Neural cell (in vitro differentiated cells): ENCODE measurements at regions not wholly inside any gene's neighbourhood (a gene's known extent, or its start where the extent isn't known, plus 50 kb on each side); places are given as distances from the start of the nearest gene placed in this dataset.

ENCODE experiments used
- H2AFZ ChIP-seq: fragments of 200-600, 300-800 bp; sonication (generic), shearing (Covaris generic); 2 replicates; pipeline ENCODE4 v1.6.0; 2014; ENCODE audit warnings: low read depth, mild to moderate bottlenecking, antibody characterized with exemption, low read length, moderate library complexity
- H3F3A ChIP-seq: fragments of 200-600 bp; shearing (Covaris generic); 2 replicates; pipeline ENCODE4 v1.6.1; 2016; ENCODE audit warnings: mild to moderate bottlenecking, moderate library complexity, mixed read lengths, antibody characterized with exemption, low read length; ENCODE audit not compliant: insufficient read depth, poor library complexity, severe bottlenecking
- H3K27ac ChIP-seq: fragments of 200-600, 300-800 bp; sonication (generic), shearing (Covaris generic); 2 replicates; pipeline ENCODE4 v1.5.1; 2014; ENCODE audit warnings: mild to moderate bottlenecking, low read length, moderate library complexity
- H3K27me3 ChIP-seq: fragments of 300-800, 200-600 bp; sonication (generic), shearing (Covaris generic); 2 replicates; pipeline ENCODE4 v1.6.0; 2014; ENCODE audit warnings: mild to moderate bottlenecking, low read depth, low read length, moderate library complexity; ENCODE audit not compliant: insufficient read depth
- H3K36me3 ChIP-seq: fragments of 300-800, 200-600 bp; sonication (generic), shearing (Covaris generic); 2 replicates; pipeline ENCODE4 v1.5.1; 2014; ENCODE audit warnings: mild to moderate bottlenecking, antibody characterized with exemption, low read length, moderate library complexity; ENCODE audit not compliant: insufficient read depth
- H3K4me2 ChIP-seq: fragments of 300-800, 200-600 bp; sonication (generic), shearing (Covaris generic); 2 replicates; pipeline ENCODE4 v1.6.0; 2014; ENCODE audit warnings: mild to moderate bottlenecking, low read length
- H3K4me3 ChIP-seq: fragments of 300-800, 200-600 bp; sonication (generic), shearing (Covaris generic); 2 replicates; pipeline ENCODE4 v1.5.1; 2014; ENCODE audit warnings: mild to moderate bottlenecking, low read length, moderate library complexity
- H3K79me2 ChIP-seq: fragments of 200-600 bp; shearing (Covaris generic); replicated peaks from 2 replicates; pipeline ENCODE4 v1.6.0; 2014; ENCODE audit warnings: mild to moderate bottlenecking, low read length, moderate library complexity; ENCODE audit not compliant: insufficient read depth
- H3K9ac ChIP-seq: fragments of 300-800, 200-600 bp; sonication (generic), shearing (Covaris generic); 2 replicates; pipeline ENCODE4 v1.6.1; 2016; ENCODE audit warnings: mild to moderate bottlenecking, low read length, mixed read lengths
- H3K9me2 ChIP-seq: fragments of 200-600 bp; shearing (Covaris generic); 2 replicates; pipeline ENCODE4 v1.6.1; 2016; ENCODE audit warnings: mild to moderate bottlenecking, low read length, mixed read lengths; ENCODE audit not compliant: insufficient read depth
- H3K9me3 ChIP-seq: fragments of 200-600, 300-800 bp; sonication (generic), shearing (Covaris generic); 2 replicates; pipeline ENCODE4 v1.6.1; 2016; ENCODE audit warnings: mild to moderate bottlenecking, mixed run types, low read length, moderate library complexity, mixed read lengths
- H4K20me1 ChIP-seq: fragments of 200-600 bp; shearing (Covaris generic); 2 replicates; pipeline ENCODE4 v1.6.1; 2016; ENCODE audit warnings: mild to moderate bottlenecking, mixed run types; ENCODE audit not compliant: insufficient read depth
- EP300 ChIP-seq: fragments of 450-650 bp; conservative IDR thresholded peaks from 2 replicates; pipeline ENCODE4 v1.6.1; 2014; ENCODE audit warnings: antibody characterized with exemption, mild to moderate bottlenecking, moderate library complexity; ENCODE audit not compliant: poor library complexity, severe bottlenecking
- EZH2 ChIP-seq: fragments of 200-600, 300-800 bp; shearing (Covaris generic), sonication (generic); IDR thresholded peaks from 2 replicates; pipeline ENCODE4 v1.6.1; 2014; ENCODE audit warnings: antibody characterized with exemption, low read length, borderline replicate concordance, mild to moderate bottlenecking; ENCODE audit not compliant: insufficient read depth, poor library complexity, severe bottlenecking
- MXI1 ChIP-seq: fragments of 450-650 bp; conservative IDR thresholded peaks from 2 replicates; pipeline ENCODE4 v1.6.1; 2014; ENCODE audit warnings: antibody characterized with exemption, mild to moderate bottlenecking; ENCODE audit not compliant: poor library complexity, severe bottlenecking
- POLR2AphosphoS5 ChIP-seq: IDR thresholded peaks from 2 replicates; pipeline ENCODE4 v1.6.1; 2012
- RAD21 ChIP-seq: fragments of 450-650 bp; conservative IDR thresholded peaks from 2 replicates; pipeline ENCODE4 v1.6.1; 2014; ENCODE audit warnings: antibody characterized with exemption, mild to moderate bottlenecking, moderate library complexity
- SMC3 ChIP-seq: fragments of 450-650 bp; conservative IDR thresholded peaks from 2 replicates; pipeline ENCODE4 v1.6.1; 2014; ENCODE audit warnings: antibody characterized with exemption, mild to moderate bottlenecking, moderate library complexity; ENCODE audit not compliant: poor library complexity
- TAF1 ChIP-seq: IDR thresholded peaks from 2 replicates; pipeline ENCODE4 v1.6.1; 2012; ENCODE audit warnings: low read depth
- TF ChIP-seq, protein P1 (sequence below): IDR thresholded peaks from 2 replicates; pipeline ENCODE4 v1.6.1; 2012; ENCODE audit warnings: borderline replicate concordance
- TF ChIP-seq, protein P2 (sequence below): fragments of 450-650 bp; IDR thresholded peaks from 2 replicates; pipeline ENCODE4 v1.5.1; 2014; ENCODE audit warnings: antibody characterized with exemption, mild to moderate bottlenecking, moderate library complexity; ENCODE audit not compliant: poor library complexity, severe bottlenecking

DNA sequence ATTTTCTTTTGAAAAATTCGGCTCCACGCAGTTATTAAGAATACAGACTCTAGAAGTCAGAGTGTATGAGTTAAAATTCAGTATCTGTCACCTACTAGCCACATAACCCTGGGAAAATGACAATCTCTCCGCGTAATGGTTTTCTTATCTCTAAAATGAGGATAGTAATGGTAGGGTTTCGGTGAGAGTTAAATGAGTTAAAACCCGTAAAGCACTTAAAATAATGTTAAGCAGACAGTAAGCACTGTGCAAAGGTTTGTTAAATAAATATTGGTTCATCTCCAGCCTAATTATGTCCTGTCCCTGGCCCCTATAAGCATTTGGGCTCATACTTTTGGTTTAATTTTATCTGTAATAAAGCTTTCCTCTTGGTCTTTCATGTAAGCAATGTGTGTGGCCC is 350.8 kb upstream of the GRIA3 start:
- Histone ChIP-seq H3K4me3 (no peak overlapping the region), H3K79me2 (no peaks in the 10 kb centered on the region), H3K9me2 (no peaks in the 10 kb centered on the region), H3K36me3 (no peaks in the 10 kb centered on the region), H3K9ac (no peak overlapping the region), H4K20me1 (no peaks in the 10 kb centered on the region), H3F3A (no peaks in the 10 kb centered on the region), H3K9me3 (no peaks in the 10 kb centered on the region), H3K27ac (no peak overlapping the region), H3K27me3 (no peaks in the 10 kb centered on the region), H3K4me2 (no peak overlapping the region), H2AFZ (no peak overlapping the region)
- TF ChIP-seq SMC3 (no peak), EZH2 (no peak), POLR2AphosphoS5 (no peak), EP300 (no peak), TAF1 (no peak), MXI1 (no peak), RAD21 (no peak)
- TF ChIP-seq, protein P1, sequence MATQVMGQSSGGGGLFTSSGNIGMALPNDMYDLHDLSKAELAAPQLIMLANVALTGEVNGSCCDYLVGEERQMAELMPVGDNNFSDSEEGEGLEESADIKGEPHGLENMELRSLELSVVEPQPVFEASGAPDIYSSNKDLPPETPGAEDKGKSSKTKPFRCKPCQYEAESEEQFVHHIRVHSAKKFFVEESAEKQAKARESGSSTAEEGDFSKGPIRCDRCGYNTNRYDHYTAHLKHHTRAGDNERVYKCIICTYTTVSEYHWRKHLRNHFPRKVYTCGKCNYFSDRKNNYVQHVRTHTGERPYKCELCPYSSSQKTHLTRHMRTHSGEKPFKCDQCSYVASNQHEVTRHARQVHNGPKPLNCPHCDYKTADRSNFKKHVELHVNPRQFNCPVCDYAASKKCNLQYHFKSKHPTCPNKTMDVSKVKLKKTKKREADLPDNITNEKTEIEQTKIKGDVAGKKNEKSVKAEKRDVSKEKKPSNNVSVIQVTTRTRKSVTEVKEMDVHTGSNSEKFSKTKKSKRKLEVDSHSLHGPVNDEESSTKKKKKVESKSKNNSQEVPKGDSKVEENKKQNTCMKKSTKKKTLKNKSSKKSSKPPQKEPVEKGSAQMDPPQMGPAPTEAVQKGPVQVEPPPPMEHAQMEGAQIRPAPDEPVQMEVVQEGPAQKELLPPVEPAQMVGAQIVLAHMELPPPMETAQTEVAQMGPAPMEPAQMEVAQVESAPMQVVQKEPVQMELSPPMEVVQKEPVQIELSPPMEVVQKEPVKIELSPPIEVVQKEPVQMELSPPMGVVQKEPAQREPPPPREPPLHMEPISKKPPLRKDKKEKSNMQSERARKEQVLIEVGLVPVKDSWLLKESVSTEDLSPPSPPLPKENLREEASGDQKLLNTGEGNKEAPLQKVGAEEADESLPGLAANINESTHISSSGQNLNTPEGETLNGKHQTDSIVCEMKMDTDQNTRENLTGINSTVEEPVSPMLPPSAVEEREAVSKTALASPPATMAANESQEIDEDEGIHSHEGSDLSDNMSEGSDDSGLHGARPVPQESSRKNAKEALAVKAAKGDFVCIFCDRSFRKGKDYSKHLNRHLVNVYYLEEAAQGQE, result no peak
- TF ChIP-seq, protein P2, sequence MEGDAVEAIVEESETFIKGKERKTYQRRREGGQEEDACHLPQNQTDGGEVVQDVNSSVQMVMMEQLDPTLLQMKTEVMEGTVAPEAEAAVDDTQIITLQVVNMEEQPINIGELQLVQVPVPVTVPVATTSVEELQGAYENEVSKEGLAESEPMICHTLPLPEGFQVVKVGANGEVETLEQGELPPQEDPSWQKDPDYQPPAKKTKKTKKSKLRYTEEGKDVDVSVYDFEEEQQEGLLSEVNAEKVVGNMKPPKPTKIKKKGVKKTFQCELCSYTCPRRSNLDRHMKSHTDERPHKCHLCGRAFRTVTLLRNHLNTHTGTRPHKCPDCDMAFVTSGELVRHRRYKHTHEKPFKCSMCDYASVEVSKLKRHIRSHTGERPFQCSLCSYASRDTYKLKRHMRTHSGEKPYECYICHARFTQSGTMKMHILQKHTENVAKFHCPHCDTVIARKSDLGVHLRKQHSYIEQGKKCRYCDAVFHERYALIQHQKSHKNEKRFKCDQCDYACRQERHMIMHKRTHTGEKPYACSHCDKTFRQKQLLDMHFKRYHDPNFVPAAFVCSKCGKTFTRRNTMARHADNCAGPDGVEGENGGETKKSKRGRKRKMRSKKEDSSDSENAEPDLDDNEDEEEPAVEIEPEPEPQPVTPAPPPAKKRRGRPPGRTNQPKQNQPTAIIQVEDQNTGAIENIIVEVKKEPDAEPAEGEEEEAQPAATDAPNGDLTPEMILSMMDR, result no peak

DNA sequence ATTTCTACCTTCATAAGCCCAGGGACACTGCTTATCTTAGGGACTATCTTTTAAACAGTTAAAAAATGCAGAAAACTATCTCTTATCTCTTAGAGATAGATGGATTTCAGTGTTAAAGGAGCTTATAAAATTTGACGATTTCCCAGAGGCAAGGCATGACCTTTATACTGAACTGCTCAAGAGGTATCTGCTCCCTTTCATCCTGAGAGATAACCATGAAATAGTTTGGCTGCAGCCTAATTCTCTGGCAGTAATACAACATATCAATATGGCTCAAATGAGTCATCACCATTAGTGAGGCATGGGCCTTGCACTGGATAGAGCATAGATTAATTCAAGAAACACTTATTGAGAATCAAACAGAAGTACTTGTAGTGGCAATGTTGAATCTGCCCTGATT is 348.2 kb upstream of the GRIA3 start:
- no peaks in the 10 kb centered on the region for H3K9me2 ChIP-seq
- H3K27me3 ChIP-seq, result no peaks in the 10 kb centered on the region
- H3K4me3 ChIP-seq, result no peak overlapping the region
- H3K27ac ChIP-seq, result no peak overlapping the region
- H2AFZ ChIP-seq, result no peak overlapping the region
- no peak for TF ChIP-seq EZH2
- TF ChIP-seq, protein P1, result no peak
- TF ChIP-seq, protein P2, result no peak
- TF ChIP-seq EP300, result no peak
- TF ChIP-seq MXI1, result no peak
- no peak for TF ChIP-seq TAF1
- TF ChIP-seq SMC3, result no peak
- TF ChIP-seq RAD21, result no peak
- no peak for TF ChIP-seq POLR2AphosphoS5
- no peaks in the 10 kb centered on the region for H4K20me1 ChIP-seq
- H3F3A ChIP-seq, result no peaks in the 10 kb centered on the region
- no peak overlapping the region for H3K4me2 ChIP-seq
- no peaks in the 10 kb centered on the region for H3K9me3 ChIP-seq
- no peaks in the 10 kb centered on the region for H3K36me3 ChIP-seq
- H3K9ac ChIP-seq, result no peak overlapping the region
- H3K79me2 ChIP-seq, result no peaks in the 10 kb centered on the region
